Activated CD4-positive, alpha-beta T cell treated with anti-CD3 and anti-CD28 coated beads for 36 hours (primary cell): ENCODE measurements at regions not wholly inside any gene's neighbourhood (a gene's known extent, or its start where the extent isn't known, plus 50 kb on each side); places are given as distances from the start of the nearest gene placed in this dataset.

Experiments
- ATAC-seq: fragments of 200-7000 bp; cut with Tn5 transposase; one replicate; pipeline ENCODE4 v1.10.0; 2021; ENCODE audit warnings: mild to moderate bottlenecking, moderate library complexity
- CTCF ChIA-PET: fragments of 350-600 bp; sonication (Branson Sonifier 250); formaldehyde crosslinking; loops from one replicate; lab custom pipeline; 2021; ENCODE audit warnings: antibody characterized with exemption; lab: Charles Lee
- POLR2A ChIA-PET: fragments of 350-600 bp; sonication (Branson Sonifier 250); formaldehyde crosslinking; loops from one replicate; lab custom pipeline; 2021; ENCODE audit warnings: antibody characterized with exemption, inconsistent platforms; lab: Charles Lee
- DNase-seq: peaks from one replicate; pipeline ENCODE4 v3.0.0-alpha.2; 2020
- H3K27ac Mint-ChIP-seq: one replicate; pipeline ENCODE4 v1.8.0; 2021; ENCODE audit warnings: mixed read lengths
- H3K27me3 Mint-ChIP-seq: one replicate; pipeline ENCODE4 v1.8.0; 2021; ENCODE audit warnings: mixed read lengths
- H3K36me3 Mint-ChIP-seq: one replicate; pipeline ENCODE4 v1.8.0; 2021; ENCODE audit warnings: low read depth, mixed read lengths
- H3K4me1 Mint-ChIP-seq: one replicate; pipeline ENCODE4 v1.8.0; 2021; ENCODE audit warnings: mixed read lengths
- H3K4me3 Mint-ChIP-seq: one replicate; pipeline ENCODE4 v1.8.0; 2021; ENCODE audit warnings: mild to moderate bottlenecking, moderate library complexity, mixed read lengths
- H3K9me3 Mint-ChIP-seq: one replicate; pipeline ENCODE4 v1.8.0; 2021; ENCODE audit warnings: low read depth, mixed read lengths
- intact Hi-C, 2 experiments: fragments of 100-400 bp; cut with DNase I in 1 of 2; cut with micrococcal nuclease in 1 of 2; formaldehyde crosslinking; loops; one replicate each; pipeline versions ENCODE4 v1.14.2 to v1.15.1; 2022 to 2024; cut with DNase I, micrococcal nuclease

DNA sequence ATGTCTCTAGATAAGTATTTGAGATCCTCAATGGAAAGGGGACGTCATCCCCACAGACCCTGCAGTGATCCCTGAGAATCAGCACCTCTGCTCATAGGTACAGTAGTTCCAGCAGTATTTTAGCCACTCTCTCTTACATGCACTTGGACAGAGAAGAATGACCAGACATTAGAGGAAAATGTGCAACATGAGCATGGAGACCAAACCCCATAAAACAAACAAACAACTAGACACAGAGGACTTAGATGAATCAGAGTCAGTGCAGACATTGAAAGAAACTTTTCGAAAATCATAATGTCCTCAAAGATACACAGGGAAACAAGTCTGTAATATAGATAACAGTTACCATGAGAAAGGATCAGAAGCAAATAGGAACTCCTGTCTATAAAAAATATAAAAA lies 108.2 kb downstream of the LYPLAL1 start:
- DNase-seq (no peak), ATAC-seq (no peak)
- no peaks in the 10 kb centered on the region for H3K9me3 Mint-ChIP-seq
- CTCF ChIA-PET: interaction anchor here (0.6 kb wide), 1 partner anchor 10 kb away, joined by 4 read pairs; no protein-coding TSS in a partner anchor
- no peaks in the 10 kb centered on the region for H3K36me3 Mint-ChIP-seq
- intact Hi-C loops: no loop called here
- no peak overlapping the region for H3K4me3 Mint-ChIP-seq
- POLR2A ChIA-PET: no interaction called here
- no peaks in the 10 kb centered on the region for H3K4me1 Mint-ChIP-seq
- H3K27me3 Mint-ChIP-seq: no peaks in the 10 kb centered on the region
- no peak overlapping the region for H3K27ac Mint-ChIP-seq

DNA sequence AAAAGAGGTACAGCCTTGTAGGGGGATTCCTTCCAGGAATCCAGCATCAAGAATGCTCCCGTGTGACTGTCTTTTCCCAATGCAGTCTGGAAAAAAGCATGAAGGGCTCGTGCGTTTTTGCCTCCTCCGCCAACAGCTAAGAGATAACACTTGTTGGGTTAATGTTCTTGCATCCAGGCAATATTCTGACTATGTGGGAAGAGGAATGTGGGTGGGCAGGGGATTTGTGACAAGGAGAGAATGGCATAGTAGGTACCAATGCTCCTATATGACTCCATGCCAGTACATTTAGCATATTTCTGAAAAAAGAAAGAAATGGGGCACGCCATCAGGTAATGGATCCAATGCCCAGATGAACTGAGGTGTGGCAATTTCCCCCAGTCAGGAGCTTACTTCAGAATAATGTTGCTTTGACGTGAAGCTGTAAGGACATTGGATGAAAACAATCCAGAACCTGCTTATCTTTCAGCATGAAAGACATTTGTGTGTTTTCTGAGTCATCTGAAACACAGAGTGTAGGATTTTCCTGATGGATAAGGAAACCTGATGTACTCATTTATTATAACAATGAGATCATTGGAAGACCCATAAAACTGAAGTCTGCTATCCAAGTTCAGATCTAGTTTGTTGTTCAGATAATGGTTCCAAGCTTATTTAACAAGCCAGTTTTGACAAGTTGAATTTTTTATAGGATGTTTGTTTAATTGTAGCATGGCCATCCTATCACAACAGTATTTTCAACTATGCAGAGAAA lies 105.5 kb downstream of the LYPLAL1 start:
- Mint-ChIP-seq H3K27me3 (no peaks in the 10 kb centered on the region), H3K4me1 (no peaks in the 10 kb centered on the region), H3K4me3 (no peak overlapping the region), H3K9me3 (no peaks in the 10 kb centered on the region), H3K36me3 (no peaks in the 10 kb centered on the region), H3K27ac (no peak overlapping the region)
- POLR2A ChIA-PET: no interaction called here
- intact Hi-C loops: no loop called here
- CTCF ChIA-PET: no interaction called here
- no peak for ATAC-seq
- DNase-seq: no peak

DNA sequence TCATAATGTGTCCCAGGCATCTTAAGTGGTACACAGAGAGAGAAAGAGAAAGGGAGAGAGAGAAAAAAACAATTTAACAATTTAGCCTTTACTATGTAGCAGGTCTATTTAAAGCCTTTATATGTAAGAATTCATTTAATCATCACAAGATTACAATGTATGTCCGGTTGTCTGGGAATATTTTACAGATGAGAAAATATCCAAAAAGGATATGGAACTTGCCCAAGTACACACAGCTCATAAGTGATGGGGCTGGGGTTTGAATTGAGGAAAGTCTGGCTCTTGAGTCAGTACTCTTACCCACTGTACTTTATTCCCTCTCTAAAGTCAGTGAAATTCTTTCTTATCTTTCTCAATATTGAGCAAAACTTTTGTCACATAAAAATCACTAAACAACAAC lies 104.6 kb downstream of the LYPLAL1 start:
- ChIA-PET CTCF (no interaction called here), POLR2A (no interaction called here)
- ATAC-seq (no peak), DNase-seq (no peak)
- H3K4me1 Mint-ChIP-seq: no peaks in the 10 kb centered on the region
- no peaks in the 10 kb centered on the region for H3K36me3 Mint-ChIP-seq
- no peak overlapping the region for H3K27ac Mint-ChIP-seq
- no peaks in the 10 kb centered on the region for H3K27me3 Mint-ChIP-seq
- H3K4me3 Mint-ChIP-seq: no peak overlapping the region
- H3K9me3 Mint-ChIP-seq: no peaks in the 10 kb centered on the region
- intact Hi-C loops: no loop called here

DNA sequence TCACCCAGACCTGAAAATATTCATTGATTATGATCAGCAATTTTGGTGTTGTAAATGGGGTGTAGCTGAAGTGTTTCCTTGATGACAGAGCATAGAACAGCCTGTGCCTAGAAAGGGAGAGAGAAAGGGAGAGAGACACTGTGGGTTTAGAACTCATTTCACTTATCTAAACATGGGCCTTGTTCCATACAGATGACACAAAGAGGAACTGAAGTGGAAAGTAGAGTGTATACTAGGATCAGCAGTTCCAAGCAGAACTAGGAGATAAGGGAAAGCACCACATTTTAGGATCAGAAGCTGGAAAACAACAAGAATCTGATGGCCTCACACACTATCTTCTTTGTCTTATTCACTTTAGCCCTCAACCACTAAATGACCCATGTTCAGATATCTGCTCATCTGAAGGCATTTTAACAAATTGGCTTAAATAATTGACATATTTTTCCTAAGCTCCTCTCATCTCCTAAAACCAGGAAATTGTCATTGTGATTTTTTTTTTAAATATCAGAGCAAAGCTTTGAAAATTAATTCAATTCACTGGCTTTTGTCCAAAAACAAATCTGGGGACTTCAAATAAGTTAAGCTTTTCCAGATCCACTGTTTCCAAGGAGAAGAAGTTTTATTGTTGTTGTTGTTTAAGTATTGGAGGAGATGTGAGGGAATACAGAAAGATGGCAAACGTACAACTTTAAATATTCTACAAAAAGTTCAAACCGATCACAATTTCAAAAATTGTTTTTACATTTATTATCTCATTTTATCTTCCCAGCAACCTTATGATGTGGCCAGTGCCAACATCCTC lies 103.8 kb downstream of the LYPLAL1 start:
- ChIA-PET POLR2A (no interaction called here), CTCF (interaction anchor here (0.7 kb wide), 1 partner anchor 25 kb away, joined by 3 read pairs; no protein-coding TSS in a partner anchor)
- Mint-ChIP-seq H3K27me3 (no peaks in the 10 kb centered on the region), H3K27ac (no peak overlapping the region), H3K36me3 (no peaks in the 10 kb centered on the region), H3K9me3 (no peaks in the 10 kb centered on the region), H3K4me3 (no peak overlapping the region), H3K4me1 (no peaks in the 10 kb centered on the region)
- intact Hi-C loops: no loop called here
- ATAC-seq (no peak), DNase-seq (no peak)

DNA sequence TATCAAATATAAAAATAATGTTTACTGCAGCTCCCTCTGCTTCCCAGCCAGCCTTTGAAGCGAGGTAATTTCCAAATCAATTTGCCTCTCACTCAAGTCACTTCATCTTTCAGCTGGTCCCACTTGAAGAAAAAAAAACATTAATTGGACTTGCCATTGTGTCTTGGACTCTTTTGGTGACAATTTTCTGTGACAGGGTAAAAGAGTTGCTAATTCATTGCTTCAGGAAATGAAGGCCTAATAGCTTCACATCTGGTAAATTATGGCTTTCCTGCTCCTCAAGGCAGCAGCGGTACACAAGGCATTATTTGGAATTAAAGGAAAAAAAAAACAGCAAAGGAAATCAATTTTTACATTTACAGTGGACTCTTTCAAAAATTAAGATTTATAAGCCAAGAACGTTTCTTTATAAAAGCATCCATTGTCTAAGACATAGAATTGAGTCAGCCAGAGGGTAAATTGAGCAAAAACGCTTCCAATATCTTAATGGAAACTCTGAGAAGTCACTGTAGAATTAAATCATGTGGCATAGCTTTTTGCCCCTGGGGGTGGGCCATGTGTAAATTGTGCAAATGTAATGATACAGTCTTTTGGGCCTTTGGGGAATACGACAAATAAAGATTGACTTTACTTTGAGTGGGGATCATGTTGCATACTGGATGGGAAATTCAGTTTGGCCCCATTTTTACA lies 102.5 kb downstream of the LYPLAL1 start:
- Mint-ChIP-seq H3K9me3 (no peaks in the 10 kb centered on the region), H3K36me3 (no peaks in the 10 kb centered on the region), H3K27ac (no peak overlapping the region), H3K27me3 (no peaks in the 10 kb centered on the region), H3K4me1 (no peaks in the 10 kb centered on the region), H3K4me3 (no peak overlapping the region)
- CTCF ChIA-PET: interaction anchor here (0.6 to 1.4 kb wide), 4 partner anchors 10 to 295 kb away, joined by 3 read pairs; no protein-coding TSS in a partner anchor
- ATAC-seq: no peak
- POLR2A ChIA-PET: no interaction called here
- intact Hi-C loops: no loop called here
- DNase-seq: no peak

DNA sequence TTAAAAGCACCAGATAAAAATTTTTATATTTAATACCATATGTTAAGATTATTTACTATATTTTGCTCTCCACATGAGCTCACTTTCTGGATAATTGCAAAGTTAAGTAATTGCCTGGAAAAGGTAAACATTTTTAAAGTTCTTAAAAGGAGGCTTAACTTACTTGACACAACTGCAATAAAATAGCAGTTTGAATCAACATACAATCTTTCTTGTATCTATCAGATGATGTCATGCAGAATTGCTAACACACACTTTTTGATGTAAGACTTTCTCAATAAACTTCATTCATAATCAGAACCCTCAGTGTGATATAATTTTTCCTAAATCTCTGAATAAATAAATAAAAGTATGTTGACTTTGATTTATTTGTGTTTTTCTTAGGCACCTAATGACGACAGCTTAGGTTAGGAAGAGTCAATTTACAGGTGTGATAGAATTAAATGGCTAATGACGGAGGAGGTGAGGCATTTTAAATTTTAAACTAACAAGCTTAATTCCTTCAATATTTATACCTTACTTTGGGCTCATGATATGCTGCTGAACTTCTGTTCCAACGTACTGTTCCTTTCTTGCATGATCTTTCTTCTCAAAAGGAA lies 99.5 kb downstream of the LYPLAL1 start:
- Mint-ChIP-seq H3K9me3 (no peaks in the 10 kb centered on the region), H3K4me1 (no peaks in the 10 kb centered on the region), H3K36me3 (no peaks in the 10 kb centered on the region), H3K27me3 (no peaks in the 10 kb centered on the region), H3K27ac (no peak overlapping the region), H3K4me3 (no peak overlapping the region)
- POLR2A ChIA-PET: no interaction called here
- DNase-seq (no peak), ATAC-seq (no peak)
- CTCF ChIA-PET: interaction anchor here (0.7 to 1.3 kb wide), 2 partner anchors 12 to 953 kb away, joined by 3 read pairs; no protein-coding TSS in a partner anchor
- intact Hi-C loops: no loop called here

DNA sequence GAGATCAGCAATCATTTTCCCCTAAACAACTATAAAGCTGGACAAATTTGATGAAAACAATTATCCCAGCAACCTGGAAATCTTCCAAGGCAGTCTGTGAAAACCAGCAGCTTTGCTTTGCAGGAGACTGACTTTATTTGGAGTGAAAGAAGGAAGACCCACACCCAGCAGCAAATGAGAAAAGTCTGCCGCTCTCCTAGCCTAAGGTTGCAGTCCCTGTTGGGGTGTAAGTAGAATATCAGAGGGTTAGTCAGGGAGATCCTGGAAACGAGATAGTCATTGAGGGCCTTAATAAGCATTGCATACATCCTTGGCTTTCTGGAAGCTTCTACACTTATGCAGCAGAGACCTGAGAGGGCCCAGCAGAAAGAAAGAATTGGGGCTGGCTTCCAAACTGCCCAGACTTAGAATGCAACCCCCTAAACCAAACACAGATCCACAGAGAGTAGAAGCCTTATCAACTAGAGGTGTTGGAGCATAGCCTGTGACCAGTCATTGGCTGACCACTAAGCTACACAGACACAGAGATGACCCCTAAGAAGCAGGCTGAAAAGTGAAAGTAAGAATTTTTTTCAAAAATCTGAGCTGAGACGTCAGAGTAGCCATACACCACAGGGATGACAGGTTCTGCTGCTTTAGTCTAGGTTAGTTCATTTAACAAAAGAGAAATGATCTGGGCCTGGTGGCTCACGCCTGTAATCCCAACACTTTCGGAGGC lies 98.3 kb downstream of the LYPLAL1 start:
- CTCF ChIA-PET: interaction anchor here (0.7 to 1.3 kb wide), 3 partner anchors 9 to 11 kb away, joined by 3 to 4 read pairs (median 4); no protein-coding TSS in a partner anchor
- H3K4me1 Mint-ChIP-seq: no peaks in the 10 kb centered on the region
- H3K4me3 Mint-ChIP-seq: no peak overlapping the region
- DNase-seq: no peak
- no peaks in the 10 kb centered on the region for H3K9me3 Mint-ChIP-seq
- H3K27me3 Mint-ChIP-seq: no peaks in the 10 kb centered on the region
- intact Hi-C loops: no loop called here
- no peak for ATAC-seq
- H3K27ac Mint-ChIP-seq: no peak overlapping the region
- H3K36me3 Mint-ChIP-seq: no peaks in the 10 kb centered on the region
- POLR2A ChIA-PET: no interaction called here

DNA sequence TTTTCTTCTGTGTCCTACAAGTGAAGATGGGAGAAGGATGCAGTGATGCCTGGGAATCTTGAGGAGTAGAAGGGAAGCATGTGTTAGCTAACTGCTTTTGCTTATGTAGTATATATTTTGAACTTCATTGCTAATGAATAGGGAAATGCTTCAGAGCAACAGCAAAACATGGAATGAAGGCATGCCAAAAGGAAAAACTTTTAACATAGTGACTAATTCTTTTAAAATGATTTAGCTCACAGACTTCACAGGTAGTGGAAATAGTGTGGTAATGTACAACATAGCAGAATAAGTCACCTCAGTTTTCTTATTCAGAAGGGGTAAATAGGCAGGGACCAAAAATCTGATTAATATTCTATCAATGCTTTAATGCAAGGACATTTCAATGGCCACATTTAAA lies 95.5 kb downstream of the LYPLAL1 start:
- no peaks in the 10 kb centered on the region for H3K27me3 Mint-ChIP-seq
- intact Hi-C loops: no loop called here
- no peak for DNase-seq
- H3K9me3 Mint-ChIP-seq: no peaks in the 10 kb centered on the region
- POLR2A ChIA-PET: no interaction called here
- H3K4me1 Mint-ChIP-seq: no peaks in the 10 kb centered on the region
- H3K36me3 Mint-ChIP-seq: no peaks in the 10 kb centered on the region
- H3K4me3 Mint-ChIP-seq: no peak overlapping the region
- no peak overlapping the region for H3K27ac Mint-ChIP-seq
- CTCF ChIA-PET: no interaction called here
- ATAC-seq: no peak

DNA sequence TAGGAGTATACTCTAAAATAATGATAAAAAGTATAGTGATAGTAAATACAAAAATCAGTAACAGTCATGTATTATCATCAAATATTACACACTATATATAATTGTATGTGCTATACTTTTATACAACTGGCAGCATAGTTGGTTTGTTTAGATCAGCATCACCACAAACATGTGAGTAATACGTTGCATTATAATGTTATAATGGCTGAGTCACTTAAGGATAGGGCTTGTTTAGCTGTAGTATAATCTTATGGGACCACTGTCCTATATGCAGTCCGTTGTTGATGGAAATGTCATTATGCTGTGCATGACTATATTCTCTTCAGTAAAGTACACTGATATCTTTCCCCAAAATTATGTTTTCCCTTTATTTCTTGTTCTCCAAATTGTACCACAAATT lies 92.8 kb downstream of the LYPLAL1 start:
- POLR2A ChIA-PET: no interaction called here
- Mint-ChIP-seq H3K36me3 (peaks cover 2% of the 10 kb centered on the region), H3K27me3 (no peaks in the 10 kb centered on the region), H3K9me3 (no peaks in the 10 kb centered on the region), H3K4me3 (no peak overlapping the region), H3K4me1 (no peaks in the 10 kb centered on the region), H3K27ac (no peak overlapping the region)
- CTCF ChIA-PET: interaction anchor here (0.7 kb wide), 1 partner anchor 130 kb away, joined by 3 read pairs; no protein-coding TSS in a partner anchor
- DNase-seq (no peak), ATAC-seq (no peak)
- intact Hi-C loops: no loop called here

DNA sequence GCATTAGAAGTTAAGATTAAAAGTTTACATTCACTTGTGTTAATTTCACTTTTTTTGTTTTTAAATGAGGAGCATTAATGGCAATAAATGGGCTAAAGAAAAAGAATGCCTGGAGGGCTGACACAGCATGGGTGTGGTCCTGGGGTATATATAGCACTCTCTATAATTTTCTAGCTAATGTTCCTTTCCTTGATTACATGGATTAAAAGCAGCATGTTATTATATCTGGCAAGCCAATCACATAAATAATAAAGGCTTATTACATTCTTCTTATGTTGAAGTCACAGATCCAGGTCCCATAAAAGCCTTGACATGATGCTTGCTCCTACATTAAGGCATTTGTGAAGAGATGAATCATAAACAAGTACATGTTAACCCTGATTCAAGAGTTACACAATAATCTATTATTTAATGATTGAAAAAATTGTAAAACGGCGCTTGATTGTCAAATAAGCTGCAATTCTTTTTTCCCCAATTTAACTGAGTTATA lies 91.4 kb downstream of the LYPLAL1 start:
- Mint-ChIP-seq H3K27me3 (no peaks in the 10 kb centered on the region), H3K9me3 (no peaks in the 10 kb centered on the region), H3K36me3 (peaks cover 2% of the 10 kb centered on the region), H3K4me1 (no peaks in the 10 kb centered on the region), H3K27ac (no peak overlapping the region), H3K4me3 (no peak overlapping the region)
- POLR2A ChIA-PET: no interaction called here
- intact Hi-C loops: no loop called here
- ATAC-seq (no peak), DNase-seq (no peak)
- CTCF ChIA-PET: no interaction called here

DNA sequence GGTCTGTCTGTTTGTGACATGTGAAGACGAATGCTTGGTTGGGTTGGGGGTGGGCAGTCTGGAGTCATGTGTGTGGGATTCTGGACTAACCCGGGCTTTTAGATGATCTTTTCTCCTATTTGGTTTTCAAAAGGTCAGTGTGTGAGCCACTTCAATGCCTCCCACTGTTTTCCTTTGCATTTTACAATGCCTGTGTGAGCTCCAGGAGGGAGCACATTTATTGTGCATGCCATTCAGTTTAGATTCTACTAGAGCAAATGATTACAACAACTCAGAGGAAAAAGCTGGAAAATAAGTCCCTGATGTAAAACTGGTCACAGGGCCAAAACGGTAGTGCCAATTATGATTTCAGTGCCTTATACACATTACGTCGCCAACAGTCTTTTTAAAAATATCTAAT lies 90.9 kb downstream of the LYPLAL1 start:
- ChIA-PET POLR2A (no interaction called here), CTCF (no interaction called here)
- H3K27me3 Mint-ChIP-seq: no peaks in the 10 kb centered on the region
- H3K9me3 Mint-ChIP-seq: no peaks in the 10 kb centered on the region
- H3K36me3 Mint-ChIP-seq: peaks cover 2% of the 10 kb centered on the region
- no peak overlapping the region for H3K4me3 Mint-ChIP-seq
- DNase-seq: no peak
- no peaks in the 10 kb centered on the region for H3K4me1 Mint-ChIP-seq
- no peak for ATAC-seq
- no peak overlapping the region for H3K27ac Mint-ChIP-seq
- intact Hi-C loops: no loop called here
